DND-41 (cell line): ENCODE measurements at regions not wholly inside any gene's neighbourhood (a gene's known extent, or its start where the extent isn't known, plus 50 kb on each side); places are given as distances from the start of the nearest gene placed in this dataset.

Experiments used
- ATAC-seq: fragments of 200-7000 bp; cut with Tn5 transposase; 3 replicates; pipeline ENCODE4 v1.9.1; 2021; ENCODE audit warnings: low read depth; ENCODE audit not compliant: insufficient read depth
- DNase-seq: peaks from one replicate; pipeline ENCODE4 v3.0.0-alpha.2; 2020
- H2AFZ ChIP-seq: 2 replicates; pipeline ENCODE4 v1.6.0; 2012; ENCODE audit warnings: low read depth, low read length
- H3K27ac ChIP-seq: 2 replicates; pipeline ENCODE4 v1.5.1; 2012; ENCODE audit warnings: low read length, inconsistent platforms
- H3K27me3 ChIP-seq: fragments of 200-600 bp; sonication (generic); 2 replicates; pipeline ENCODE4 v1.6.0; 2012; ENCODE audit warnings: low read length, mild to moderate bottlenecking, inconsistent platforms; ENCODE audit not compliant: insufficient read depth, poor library complexity
- H3K36me3 ChIP-seq: 2 replicates; pipeline ENCODE4 v1.5.1; 2012; ENCODE audit warnings: low read length, inconsistent platforms; ENCODE audit not compliant: insufficient read depth
- H3K4me1 ChIP-seq: 2 replicates; pipeline ENCODE4 v1.5.1; 2012; ENCODE audit warnings: mild to moderate bottlenecking, low read length; ENCODE audit not compliant: insufficient read depth
- H3K4me2 ChIP-seq: 2 replicates; pipeline ENCODE4 v1.6.0; 2012; ENCODE audit warnings: mild to moderate bottlenecking, moderate library complexity, low read length, inconsistent platforms; ENCODE audit not compliant: insufficient read depth
- H3K4me3 ChIP-seq, 2 experiments: fragments of 200-600 bp in 1 of 2; shearing (Covaris generic) in 1 of 2; 2 replicates each; pipeline ENCODE4 v1.5.1; 2012 to 2016; ENCODE audit warnings: inconsistent platforms in 2 of 2, low read length in 2 of 2, mild to moderate bottlenecking in 2 of 2, low read depth in 1 of 2, moderate library complexity in 1 of 2
- H3K79me2 ChIP-seq: 2 replicates; pipeline ENCODE4 v1.6.0; 2012; ENCODE audit warnings: low read length, inconsistent platforms; ENCODE audit not compliant: insufficient read depth
- H3K9ac ChIP-seq: 2 replicates; pipeline ENCODE4 v1.6.0; 2012; ENCODE audit warnings: low read depth, mild to moderate bottlenecking, inconsistent platforms, low read length, moderate library complexity
- H3K9me3 ChIP-seq: 2 replicates; pipeline ENCODE4 v1.5.1; 2012; ENCODE audit warnings: low read length, moderate library complexity, mild to moderate bottlenecking, inconsistent platforms; ENCODE audit not compliant: insufficient read depth, severe bottlenecking
- H4K20me1 ChIP-seq: 2 replicates; pipeline ENCODE4 v1.6.0; 2012; ENCODE audit warnings: low read length; ENCODE audit not compliant: insufficient read depth
- CTCF ChIP-seq: IDR thresholded peaks from 2 replicates; pipeline ENCODE4 v1.5.1; 2012; ENCODE audit warnings: borderline replicate concordance, low read length, moderate library complexity, mild to moderate bottlenecking; ENCODE audit not compliant: poor library complexity, severe bottlenecking; ENCODE audit errors: extremely low read depth
- EZH2 ChIP-seq: IDR thresholded peaks from 3 replicates; pipeline ENCODE4 v1.6.1; 2012; ENCODE audit warnings: borderline replicate concordance, low read depth, mild to moderate bottlenecking, moderate library complexity, low read length, inconsistent platforms; ENCODE audit not compliant: severe bottlenecking

DNA sequence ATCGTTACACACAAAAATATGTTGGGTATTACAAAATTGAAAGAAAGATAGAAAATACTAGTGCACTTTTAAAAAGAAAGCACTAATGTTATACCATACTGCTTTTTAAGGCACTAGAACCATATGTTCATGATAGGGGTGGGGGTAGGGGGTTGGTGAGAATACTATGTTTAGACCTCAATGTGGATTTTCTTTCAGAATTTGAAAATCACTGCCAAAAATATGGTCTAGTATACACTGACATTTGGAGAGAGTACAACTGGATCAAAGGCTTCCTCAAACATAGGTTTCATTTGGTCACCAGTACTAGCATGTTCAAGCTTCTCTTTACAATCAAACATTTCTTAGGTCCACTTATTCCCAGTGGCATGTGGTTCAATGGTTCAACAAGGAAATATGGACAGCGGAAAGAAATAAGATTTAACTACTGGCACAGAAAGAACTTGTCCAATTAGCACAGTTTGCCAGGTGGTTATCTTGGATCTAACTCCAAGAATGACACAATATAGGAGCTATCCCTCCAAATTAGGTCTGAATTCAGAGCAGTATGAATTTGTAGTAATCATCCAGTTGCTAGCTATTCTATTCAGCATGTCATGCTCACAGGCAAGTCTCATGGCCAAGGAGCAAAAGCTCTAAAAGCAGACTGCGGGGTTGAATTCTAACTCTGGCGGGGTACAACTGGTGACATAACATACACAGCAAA, 139.3 kb downstream of the SLC24A2 start:
- DNase-seq (no peak), ATAC-seq (no peak)
- H3K27ac ChIP-seq: no peak overlapping the region
- H3K4me3 ChIP-seq: no peak overlapping the region
- no peaks in the 10 kb centered on the region for H3K4me1 ChIP-seq
- no peaks in the 10 kb centered on the region for H3K36me3 ChIP-seq
- no peak for TF ChIP-seq CTCF
- no peak for TF ChIP-seq EZH2
- H2AFZ ChIP-seq: no peak overlapping the region
- no peaks in the 10 kb centered on the region for H3K27me3 ChIP-seq
- H3K4me2 ChIP-seq: no peak overlapping the region
- H3K79me2 ChIP-seq: no peaks in the 10 kb centered on the region
- H3K9me3 ChIP-seq: no peaks in the 10 kb centered on the region
- H4K20me1 ChIP-seq: no peaks in the 10 kb centered on the region
- H3K9ac ChIP-seq: no peak overlapping the region

DNA sequence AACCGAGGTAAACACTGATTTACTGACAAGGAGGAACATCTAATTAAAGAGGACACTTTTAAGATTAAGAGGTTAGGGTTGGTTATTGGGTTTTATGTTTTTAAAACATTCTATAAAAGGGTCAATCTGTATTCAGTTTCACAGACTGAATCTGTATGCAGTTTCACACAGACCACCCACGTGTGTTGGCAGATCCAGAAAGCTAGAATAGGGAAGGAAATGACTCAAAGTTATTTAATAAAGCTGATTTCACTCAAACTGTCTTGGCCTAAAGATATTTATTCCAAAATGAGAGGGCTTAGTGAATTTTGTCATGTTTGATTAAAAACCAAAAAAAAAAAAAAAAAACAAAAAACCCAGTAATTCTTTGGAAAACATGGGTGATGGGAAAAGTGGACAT, 140.2 kb downstream of the SLC24A2 start:
- H2AFZ ChIP-seq: no peak overlapping the region

DNA sequence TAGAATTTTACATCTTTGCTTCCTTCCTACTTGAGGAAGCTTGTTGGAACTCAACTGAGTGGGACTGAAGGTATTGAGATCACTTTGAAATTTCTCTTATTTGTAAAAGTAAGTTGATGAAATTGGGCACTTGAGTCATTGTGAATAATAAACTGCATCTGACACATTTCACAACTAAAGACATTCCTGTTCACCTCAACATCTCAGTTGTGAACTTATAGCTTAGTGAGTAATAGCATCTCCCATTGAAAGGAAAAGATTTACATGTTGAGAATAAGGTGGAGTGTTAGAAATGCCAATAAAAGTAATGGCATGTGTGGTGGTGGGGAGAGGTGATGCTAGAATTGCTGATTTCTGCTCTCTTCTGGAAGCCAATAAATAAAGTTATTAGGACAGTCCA, 145.0 kb downstream of the SLC24A2 start:
- Histone ChIP-seq H3K4me2 (no peak overlapping the region), H3K9ac (no peak overlapping the region), H3K36me3 (no peaks in the 10 kb centered on the region), H3K9me3 (no peaks in the 10 kb centered on the region), H3K79me2 (no peaks in the 10 kb centered on the region), H3K4me3 (no peak overlapping the region), H3K27me3 (peaks cover 2% of the 10 kb centered on the region), H4K20me1 (no peaks in the 10 kb centered on the region), H3K4me1 (no peaks in the 10 kb centered on the region), H3K27ac (no peak overlapping the region), H2AFZ (no peak overlapping the region)
- DNase-seq (no peak), ATAC-seq (no peak)
- TF ChIP-seq CTCF (no peak), EZH2 (no peak)

More for the DNA sequence above, 140.2 kb downstream of the SLC24A2 start:
- H3K4me3 ChIP-seq: no peak overlapping the region
- ATAC-seq (no peak), DNase-seq (no peak)
- H3K27me3 ChIP-seq: peaks cover 2% of the 10 kb centered on the region
- H3K9ac ChIP-seq: no peak overlapping the region
- no peaks in the 10 kb centered on the region for H3K4me1 ChIP-seq
- H4K20me1 ChIP-seq: no peaks in the 10 kb centered on the region
- no peaks in the 10 kb centered on the region for H3K9me3 ChIP-seq
- no peaks in the 10 kb centered on the region for H3K79me2 ChIP-seq
- no peak for TF ChIP-seq CTCF
- TF ChIP-seq EZH2: no peak
- H3K27ac ChIP-seq: no peak overlapping the region
- no peak overlapping the region for H3K4me2 ChIP-seq
- H3K36me3 ChIP-seq: no peaks in the 10 kb centered on the region

GRCh38 chr9:19642256-19642655, 146.6 kb downstream of the SLC24A2 start:
- Histone ChIP-seq H4K20me1 (no peaks in the 10 kb centered on the region), H3K27ac (no peak overlapping the region), H3K36me3 (no peaks in the 10 kb centered on the region), H3K27me3 (peaks cover 2% of the 10 kb centered on the region), H3K9ac (no peak overlapping the region), H3K79me2 (no peaks in the 10 kb centered on the region), H2AFZ (no peak overlapping the region), H3K4me2 (no peak overlapping the region), H3K4me1 (no peaks in the 10 kb centered on the region), H3K4me3 (no peak overlapping the region), H3K9me3 (no peaks in the 10 kb centered on the region)
- ATAC-seq (no peak), DNase-seq (no peak)
- no peak for TF ChIP-seq CTCF
- TF ChIP-seq EZH2: no peak
